HAP-1 (cell line): ENCODE measurements at regions not wholly inside any gene's neighbourhood (a gene's known extent, or its start where the extent isn't known, plus 50 kb on each side); places are given as distances from the start of the nearest gene placed in this dataset.

Experiments
- DNase-seq, 2 experiments: peaks; one replicate each; pipeline ENCODE4 v3.0.0-alpha.2; 2016 to 2020; ENCODE audit warnings: low spot score in 2 of 2
- H3K27me3 ChIP-seq: fragments of 250-450 bp; sonication (Bioruptor Pico); 2 replicates; pipeline ENCODE4 v1.5.1; 2020; ENCODE audit warnings: low read depth, mild to moderate bottlenecking, moderate library complexity
- H3K36me3 ChIP-seq: fragments of 250-450 bp; sonication (Bioruptor Pico); replicated peaks from 2 replicates; pipeline ENCODE4 v1.5.1; 2020; ENCODE audit warnings: mild to moderate bottlenecking
- H3K4me1 ChIP-seq: fragments of 250-450 bp; sonication (Bioruptor Pico); 2 replicates; pipeline ENCODE4 v1.5.1; 2020; ENCODE audit warnings: mild to moderate bottlenecking
- H3K4me3 ChIP-seq: fragments of 250-450 bp; sonication (Bioruptor Pico); 2 replicates; pipeline ENCODE4 v1.5.1; 2020; ENCODE audit warnings: mild to moderate bottlenecking, moderate library complexity
- H3K9me3 ChIP-seq: fragments of 250-450 bp; sonication (Bioruptor Pico); 2 replicates; pipeline ENCODE4 v1.5.1; 2020; ENCODE audit warnings: mild to moderate bottlenecking, moderate library complexity
- in situ Hi-C: fragments of 300-500 bp; cut with MboI; formaldehyde crosslinking; loops from 3 replicates; pipeline ENCODE4 v1.14.3; 2020; ENCODE audit warnings: low sequenced_read_pairs, inconsistent platforms, mixed read lengths

DNA sequence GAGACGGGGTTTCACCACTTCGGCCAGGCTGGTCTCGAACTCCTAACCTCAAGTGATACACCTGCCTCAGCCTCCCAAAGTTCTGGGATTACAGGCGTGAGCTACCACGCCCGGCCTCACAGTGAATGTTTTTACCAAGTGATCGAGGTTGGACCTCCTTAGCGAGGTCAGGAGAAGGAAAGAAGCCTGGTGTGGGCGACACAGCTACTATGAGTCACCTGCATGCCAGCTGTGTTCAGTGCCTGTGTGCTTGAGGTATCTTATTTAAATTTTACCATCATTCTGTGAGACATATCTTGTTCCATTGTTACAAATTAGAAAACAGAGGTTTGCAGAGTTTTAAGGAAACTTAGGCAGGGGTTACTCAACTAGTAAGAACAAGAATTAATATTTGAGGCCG is 174.8 kb upstream of the DYNLRB2 start:
- H3K9me3 ChIP-seq: no peaks in the 10 kb centered on the region
- no peak overlapping the region for H3K4me3 ChIP-seq
- no peak for DNase-seq
- in situ Hi-C loops: no loop called here
- no peaks in the 10 kb centered on the region for H3K27me3 ChIP-seq
- no peaks in the 10 kb centered on the region for H3K4me1 ChIP-seq
- H3K36me3 ChIP-seq: no peaks in the 10 kb centered on the region

DNA sequence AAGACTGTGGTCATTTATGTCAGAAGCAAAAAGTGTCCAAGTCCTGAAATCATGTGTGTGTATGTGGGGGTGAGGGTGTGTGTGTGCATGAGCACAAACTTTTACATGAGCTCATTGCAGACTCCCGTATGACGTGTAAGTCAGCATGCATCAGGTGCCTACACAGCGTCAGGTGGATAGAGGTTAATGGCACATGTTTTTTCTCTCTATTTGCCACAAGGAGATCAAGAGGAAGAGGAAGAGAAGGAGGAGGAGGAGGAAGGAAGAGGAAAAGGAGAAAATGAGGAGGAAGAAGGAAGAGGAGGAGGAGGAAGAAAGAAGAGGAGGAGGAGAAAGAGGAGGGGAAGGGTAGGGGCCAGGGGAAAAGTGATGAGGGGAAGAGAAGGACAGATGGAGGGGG is 178.0 kb upstream of the DYNLRB2 start:
- H3K4me1 ChIP-seq: no peaks in the 10 kb centered on the region
- no peak overlapping the region for H3K4me3 ChIP-seq
- H3K36me3 ChIP-seq: no peaks in the 10 kb centered on the region
- DNase-seq: no peak
- in situ Hi-C loops: no loop called here
- H3K27me3 ChIP-seq: no peaks in the 10 kb centered on the region
- no peaks in the 10 kb centered on the region for H3K9me3 ChIP-seq

DNA sequence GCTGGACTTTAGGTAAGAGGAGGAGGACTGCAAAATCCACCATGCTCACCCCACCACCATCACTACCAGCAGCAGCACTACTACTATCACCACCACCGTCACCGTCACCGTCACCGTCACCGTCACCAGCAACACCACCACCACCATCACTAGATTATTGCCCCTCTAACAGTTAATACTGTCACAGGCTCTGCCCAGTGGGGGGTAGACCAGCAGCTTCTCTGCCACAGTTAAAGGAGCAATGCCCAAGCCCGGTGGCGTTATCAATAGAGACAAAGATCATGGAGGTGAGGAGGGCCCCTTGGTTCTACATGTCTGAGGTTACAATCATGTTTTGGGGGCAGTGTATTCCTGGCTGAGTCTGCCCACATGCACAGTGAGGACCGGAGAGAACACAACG is 184.4 kb upstream of the DYNLRB2 start:
- H3K36me3 ChIP-seq: no peaks in the 10 kb centered on the region
- H3K9me3 ChIP-seq: no peaks in the 10 kb centered on the region
- in situ Hi-C loops: no loop called here
- DNase-seq: no peak
- H3K4me1 ChIP-seq: no peaks in the 10 kb centered on the region
- H3K4me3 ChIP-seq: no peak overlapping the region
- H3K27me3 ChIP-seq: no peaks in the 10 kb centered on the region

DNA sequence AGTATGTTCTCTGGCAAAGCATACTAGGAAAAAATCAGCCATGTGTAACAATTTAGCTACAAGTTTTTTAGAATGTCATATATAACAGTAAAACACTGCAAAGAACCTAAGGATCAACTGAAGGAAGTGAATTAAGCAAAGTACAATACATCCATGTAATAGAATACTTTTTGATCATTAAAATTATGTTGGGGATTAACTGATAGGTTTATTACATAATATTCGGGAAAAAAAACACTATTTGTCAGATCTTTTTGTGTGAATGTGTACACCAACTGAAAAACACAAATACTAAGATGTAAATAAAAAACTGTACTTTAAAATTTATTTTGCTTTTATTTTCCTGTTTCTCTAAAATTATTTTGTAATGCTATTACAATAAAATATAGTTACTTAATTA is 185.5 kb upstream of the DYNLRB2 start:
- in situ Hi-C loops: no loop called here
- no peaks in the 10 kb centered on the region for H3K36me3 ChIP-seq
- DNase-seq: no peak
- H3K4me1 ChIP-seq: no peaks in the 10 kb centered on the region
- no peak overlapping the region for H3K4me3 ChIP-seq
- H3K9me3 ChIP-seq: no peaks in the 10 kb centered on the region
- H3K27me3 ChIP-seq: no peaks in the 10 kb centered on the region

DNA sequence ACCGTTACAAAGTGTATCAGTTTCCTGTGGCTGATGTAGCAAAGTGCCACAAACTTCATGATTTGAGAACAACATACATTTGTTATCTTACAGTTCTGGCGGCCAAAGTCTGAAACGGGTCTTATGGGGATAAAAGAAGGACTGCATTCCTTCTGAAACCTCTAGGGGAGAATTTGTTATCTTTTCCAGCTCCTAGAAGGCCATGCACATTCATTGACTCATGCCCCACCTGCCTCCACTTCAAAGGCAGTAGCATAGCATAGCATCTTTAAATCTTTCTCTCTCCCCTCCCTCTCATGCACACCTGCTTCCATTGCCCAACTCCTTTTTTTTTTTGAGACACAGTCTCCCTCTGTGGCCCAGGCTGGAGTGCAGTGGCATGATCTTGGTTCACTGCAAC is 190.7 kb upstream of the DYNLRB2 start:
- Histone ChIP-seq H3K4me3 (no peak overlapping the region), H3K36me3 (no peaks in the 10 kb centered on the region), H3K9me3 (no peaks in the 10 kb centered on the region), H3K4me1 (no peaks in the 10 kb centered on the region), H3K27me3 (no peaks in the 10 kb centered on the region)
- DNase-seq: no peak
- in situ Hi-C loops: no loop called here

DNA sequence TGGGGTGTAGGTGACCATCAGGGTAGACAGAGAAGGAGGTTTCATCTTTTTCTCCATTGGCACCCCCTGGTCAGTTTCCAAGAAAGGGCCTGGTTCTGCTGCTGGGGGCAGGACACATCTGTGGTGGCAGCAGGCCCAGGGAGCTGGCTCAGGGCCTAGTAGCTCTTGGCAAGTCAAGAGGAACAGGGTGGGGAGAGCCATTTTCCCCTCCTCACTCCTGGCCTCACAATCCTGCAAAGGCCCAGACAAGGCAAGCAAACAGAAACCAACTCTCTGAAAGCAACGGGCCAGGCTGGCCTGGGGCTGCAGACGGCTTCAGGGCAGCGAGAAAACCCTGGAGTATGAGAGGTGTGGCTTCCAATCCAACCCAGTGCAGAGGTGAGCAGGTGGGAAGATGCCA is 192.9 kb upstream of the DYNLRB2 start:
- H3K9me3 ChIP-seq: no peaks in the 10 kb centered on the region
- in situ Hi-C loops: no loop called here
- no peak for DNase-seq
- no peaks in the 10 kb centered on the region for H3K4me1 ChIP-seq
- H3K36me3 ChIP-seq: no peaks in the 10 kb centered on the region
- H3K4me3 ChIP-seq: no peak overlapping the region
- no peaks in the 10 kb centered on the region for H3K27me3 ChIP-seq

DNA sequence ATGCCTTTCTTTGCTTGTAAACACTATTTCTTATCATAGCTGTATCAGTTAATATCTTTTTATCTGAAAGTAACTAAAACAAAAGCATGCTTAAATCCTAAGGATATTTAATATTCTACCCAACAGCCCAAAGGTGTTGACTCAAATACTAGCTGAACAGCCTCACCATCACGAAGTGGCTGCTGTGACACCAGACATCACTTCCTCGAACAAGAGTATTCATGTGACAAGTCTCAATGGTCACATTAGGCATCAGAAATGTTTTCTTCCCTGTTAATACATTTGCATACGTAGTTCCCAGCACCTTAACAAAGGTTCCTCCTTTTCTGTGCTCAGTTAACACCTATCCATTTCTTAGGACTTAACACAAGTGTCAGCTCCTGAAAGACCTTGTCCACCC is 193.8 kb upstream of the DYNLRB2 start:
- no peak overlapping the region for H3K4me3 ChIP-seq
- no peak for DNase-seq
- no peaks in the 10 kb centered on the region for H3K4me1 ChIP-seq
- H3K36me3 ChIP-seq: no peaks in the 10 kb centered on the region
- H3K9me3 ChIP-seq: no peaks in the 10 kb centered on the region
- in situ Hi-C loops: no loop called here
- no peaks in the 10 kb centered on the region for H3K27me3 ChIP-seq

DNA sequence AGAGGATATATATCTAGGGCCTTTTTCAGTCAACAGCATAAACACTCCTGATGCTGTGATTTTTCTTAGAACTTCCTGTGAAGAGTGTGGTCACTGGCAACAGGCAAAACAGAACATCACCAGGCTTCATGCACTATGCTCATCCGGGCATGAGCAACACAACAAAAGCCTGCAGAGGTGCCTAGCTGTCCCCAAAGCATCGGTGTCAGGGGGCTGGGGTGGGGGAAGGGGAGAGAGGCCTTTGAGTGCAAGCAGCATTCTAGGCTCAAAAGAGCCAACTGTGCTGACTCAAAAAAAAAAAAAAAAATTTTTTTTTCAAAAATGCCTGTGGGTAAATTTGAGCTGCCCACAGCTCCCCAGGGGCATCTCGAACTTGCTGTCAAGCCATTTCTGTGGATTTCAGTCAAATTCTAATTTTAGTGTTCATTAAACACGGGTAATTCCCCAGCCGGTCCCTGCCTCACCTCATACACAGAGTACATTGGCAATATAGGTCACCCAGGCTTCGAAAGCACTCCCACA is 194.6 kb upstream of the DYNLRB2 start:
- no peak for DNase-seq
- H3K4me1 ChIP-seq: no peaks in the 10 kb centered on the region
- H3K4me3 ChIP-seq: no peak overlapping the region
- H3K27me3 ChIP-seq: no peaks in the 10 kb centered on the region
- H3K9me3 ChIP-seq: no peaks in the 10 kb centered on the region
- no peaks in the 10 kb centered on the region for H3K36me3 ChIP-seq
- in situ Hi-C loops: no loop called here

DNA sequence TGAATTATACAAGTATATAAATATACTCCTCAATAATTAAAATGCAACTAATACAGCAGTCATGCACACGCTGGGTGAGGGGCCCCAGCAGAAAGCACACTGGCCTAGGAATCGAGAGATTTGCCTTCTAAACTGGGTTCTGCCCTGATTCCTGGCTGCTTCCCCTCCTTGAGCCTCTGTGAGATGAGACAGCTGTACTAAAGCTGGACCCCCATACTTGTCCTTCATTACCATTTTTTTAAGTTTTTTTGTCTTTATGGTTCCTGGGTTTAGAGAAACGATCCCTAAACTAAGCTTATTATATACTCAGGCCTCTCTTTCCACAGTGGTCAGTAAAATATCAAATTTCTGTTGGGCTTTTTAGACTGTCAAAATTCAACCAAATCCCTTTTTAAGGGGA is 195.1 kb upstream of the DYNLRB2 start:
- no peaks in the 10 kb centered on the region for H3K4me1 ChIP-seq
- H3K36me3 ChIP-seq: no peaks in the 10 kb centered on the region
- H3K9me3 ChIP-seq: no peaks in the 10 kb centered on the region
- H3K27me3 ChIP-seq: no peaks in the 10 kb centered on the region
- in situ Hi-C loops: no loop called here
- DNase-seq: no peak
- no peak overlapping the region for H3K4me3 ChIP-seq

DNA sequence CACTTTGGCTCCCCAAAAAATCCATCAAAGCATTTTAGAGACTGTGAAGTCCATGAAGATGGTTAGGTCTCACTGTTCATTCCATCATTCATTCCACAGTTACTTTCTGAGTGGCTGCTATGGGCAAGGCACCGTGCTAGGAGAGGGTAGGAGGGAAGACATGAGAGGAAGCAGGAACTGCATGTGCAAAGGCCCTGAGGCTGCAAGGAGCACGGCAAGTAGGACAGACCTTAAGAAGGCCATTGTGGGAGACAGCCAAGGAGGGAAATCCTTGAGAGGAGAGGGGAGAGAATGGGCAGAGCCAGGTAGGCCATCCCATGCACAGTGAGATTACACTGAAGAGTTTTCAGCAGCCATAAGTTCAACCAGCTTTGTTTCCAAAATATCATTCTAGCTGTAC is 196.2 kb upstream of the DYNLRB2 start:
- H3K9me3 ChIP-seq: no peaks in the 10 kb centered on the region
- H3K4me1 ChIP-seq: no peaks in the 10 kb centered on the region
- H3K36me3 ChIP-seq: no peaks in the 10 kb centered on the region
- no peak for DNase-seq
- H3K4me3 ChIP-seq: no peak overlapping the region
- H3K27me3 ChIP-seq: no peaks in the 10 kb centered on the region
- in situ Hi-C loops: no loop called here

DNA sequence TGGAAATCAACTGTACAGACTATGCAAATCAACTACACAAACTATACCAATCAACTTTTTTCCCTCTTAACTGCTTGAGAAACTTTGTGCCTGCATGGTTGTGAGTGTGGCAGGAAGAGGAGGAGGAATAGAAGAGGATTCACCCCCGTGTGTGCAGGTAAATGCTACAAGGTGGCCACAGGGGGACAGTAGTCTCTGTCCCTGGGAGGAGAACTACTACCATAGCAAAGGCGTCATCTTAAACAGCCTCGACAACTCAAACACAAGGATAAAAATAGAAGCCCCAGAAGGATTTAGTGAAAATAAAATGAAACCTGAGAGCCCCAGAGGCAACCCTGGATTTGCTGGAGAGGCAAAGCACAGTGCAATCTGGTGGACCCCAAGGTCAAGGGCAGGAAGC is 199.5 kb upstream of the DYNLRB2 start:
- Histone ChIP-seq H3K27me3 (no peaks in the 10 kb centered on the region), H3K36me3 (no peaks in the 10 kb centered on the region), H3K4me1 (no peaks in the 10 kb centered on the region), H3K9me3 (no peaks in the 10 kb centered on the region), H3K4me3 (no peak overlapping the region)
- in situ Hi-C loops: no loop called here
- DNase-seq: no peak

DNA sequence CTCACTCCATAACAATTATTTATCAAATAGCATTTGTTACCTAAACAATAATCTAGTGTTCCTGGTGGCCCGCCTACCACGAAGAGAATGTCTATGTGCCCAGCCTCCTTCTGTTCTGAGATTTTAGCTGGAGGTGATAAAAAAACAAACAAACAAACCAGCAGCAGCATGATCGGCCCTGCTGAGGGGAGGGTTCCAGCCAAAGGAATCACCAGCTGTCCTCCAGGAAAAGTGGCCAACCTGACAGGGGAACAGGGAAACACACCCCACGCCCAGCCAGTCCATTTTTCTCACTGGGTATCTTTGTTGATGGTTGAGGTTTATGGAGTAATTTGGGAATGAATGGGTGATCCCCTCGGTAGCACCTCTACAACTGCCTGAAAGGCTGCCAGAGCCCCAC is 203.0 kb upstream of the DYNLRB2 start:
- in situ Hi-C loops: no loop called here
- no peak for DNase-seq
- H3K27me3 ChIP-seq: no peaks in the 10 kb centered on the region

DNA sequence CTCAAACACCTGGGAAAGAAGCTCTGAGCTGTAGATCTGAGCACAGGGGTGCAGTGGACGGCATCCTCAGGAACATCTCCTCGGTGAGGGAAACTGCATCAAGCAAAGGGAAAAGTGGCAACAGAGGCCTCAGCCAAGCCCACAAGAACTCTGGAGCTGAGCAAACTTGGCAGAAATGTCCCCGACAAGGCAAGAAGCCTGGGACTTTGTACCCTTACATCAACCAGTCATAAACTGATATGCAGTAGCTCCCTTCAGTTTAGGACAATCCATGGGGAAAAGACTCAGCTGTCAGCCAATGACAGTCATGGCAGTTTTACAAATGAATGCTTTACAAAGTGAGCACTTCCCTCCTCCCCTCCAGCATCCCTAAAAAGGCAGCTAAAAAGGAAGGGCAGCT is 210.0 kb upstream of the DYNLRB2 start:
- no peaks in the 10 kb centered on the region for H3K4me1 ChIP-seq
- no peaks in the 10 kb centered on the region for H3K36me3 ChIP-seq
- DNase-seq: no peak
- H3K27me3 ChIP-seq: no peaks in the 10 kb centered on the region
- no peaks in the 10 kb centered on the region for H3K9me3 ChIP-seq
- in situ Hi-C loops: no loop called here
- no peak overlapping the region for H3K4me3 ChIP-seq

More for the DNA sequence above, 203.0 kb upstream of the DYNLRB2 start:
- Histone ChIP-seq H3K4me3 (no peak overlapping the region), H3K9me3 (no peaks in the 10 kb centered on the region), H3K36me3 (no peaks in the 10 kb centered on the region), H3K4me1 (no peaks in the 10 kb centered on the region)

DNA sequence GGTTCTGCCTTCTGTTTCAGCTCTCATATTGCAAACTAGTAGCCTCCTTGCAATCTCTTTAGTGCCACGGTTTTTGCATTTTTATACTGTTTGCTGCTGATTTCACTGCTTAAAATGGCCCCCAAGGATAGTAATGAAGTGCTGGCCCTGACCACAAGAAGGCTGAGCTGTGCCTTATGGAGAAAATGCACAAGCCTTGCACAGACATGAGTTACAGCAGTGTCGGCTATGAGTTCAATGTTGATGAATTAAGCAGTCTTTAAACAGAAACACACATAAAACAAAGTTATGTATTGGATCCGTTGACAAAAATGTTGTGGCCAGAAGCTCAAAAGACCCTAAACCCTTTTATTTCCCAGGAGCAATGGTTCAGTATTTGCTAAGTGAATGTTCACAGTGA is 210.6 kb upstream of the DYNLRB2 start:
- Histone ChIP-seq H3K4me3 (no peak overlapping the region), H3K27me3 (no peaks in the 10 kb centered on the region), H3K4me1 (no peaks in the 10 kb centered on the region), H3K9me3 (no peaks in the 10 kb centered on the region), H3K36me3 (no peaks in the 10 kb centered on the region)
- no peak for DNase-seq
- in situ Hi-C loops: no loop called here

DNA sequence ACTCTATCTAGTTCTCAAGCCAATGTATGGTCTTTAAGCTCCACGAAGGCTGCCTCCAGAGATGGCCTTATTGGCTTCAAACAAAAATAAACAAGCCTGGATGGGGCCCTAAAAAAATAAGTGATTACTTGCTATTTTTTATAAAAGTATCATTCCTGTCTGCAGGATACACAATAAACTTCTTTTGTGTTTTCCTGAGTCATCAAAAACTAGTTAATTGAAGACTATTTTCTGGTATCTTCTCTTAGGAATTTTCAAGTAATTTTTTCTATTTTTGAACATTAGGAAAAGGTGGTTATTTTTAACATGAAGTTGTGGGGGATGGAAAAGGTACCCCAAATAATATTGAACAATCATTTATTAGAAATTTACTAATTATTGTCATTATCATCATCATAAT is 213.1 kb upstream of the DYNLRB2 start:
- Histone ChIP-seq H3K36me3 (no peaks in the 10 kb centered on the region), H3K27me3 (no peaks in the 10 kb centered on the region), H3K4me1 (no peaks in the 10 kb centered on the region), H3K9me3 (no peaks in the 10 kb centered on the region), H3K4me3 (no peak overlapping the region)
- DNase-seq: no peak
- in situ Hi-C loops: no loop called here
